Ovary (tissue), 3 donors: ENCODE measurements at regions not wholly inside any gene's neighbourhood (a gene's known extent, or its start where the extent isn't known, plus 50 kb on each side); places are given as distances from the start of the nearest gene placed in this dataset.

Experiments used
- CTCF ChIP-seq, 3 donors: fragments of 450-650 bp in 2 of 3; fragments of 200-600 bp in 1 of 3; IDR thresholded peaks; one replicate each; pipeline versions ENCODE4 v1.5.1 to v1.8.0; 2016 to 2022; ENCODE audit warnings: antibody characterized with exemption in 3 of 3, mild to moderate bottlenecking in 1 of 3
- POLR2A ChIP-seq: fragments of 450-650 bp; IDR thresholded peaks from one replicate; pipeline ENCODE4 v1.6.1; 2017; ENCODE audit warnings: antibody characterized with exemption, mild to moderate bottlenecking, moderate library complexity
- donor health status: DM: no; HTN: no; CAD: no.

GRCh38 chr11:57124505-57124904, 57.2 kb upstream of the LRRC55 start:
- no peak for TF ChIP-seq CTCF (IDR thresholded peaks at IDR 0.05)
- TF ChIP-seq POLR2A: no peak
